HG03159 (cell line): ENCODE measurements at regions not wholly inside any gene's neighbourhood (a gene's known extent, or its start where the extent isn't known, plus 50 kb on each side); places are given as distances from the start of the nearest gene placed in this dataset.
"Not testable (repeated sequence)": the region's sequence is repeated elsewhere in the genome, so short reads cannot be mapped to it uniquely, and the experiment has no call there.

Experiments used
- ATAC-seq: cut with Tn5 transposase; IDR thresholded peaks from one replicate; pipeline ENCODE4 v1.9.1; 2021; ENCODE audit warnings: mild to moderate bottlenecking, moderate library complexity; ENCODE audit not compliant: unreplicated experiment

DNA sequence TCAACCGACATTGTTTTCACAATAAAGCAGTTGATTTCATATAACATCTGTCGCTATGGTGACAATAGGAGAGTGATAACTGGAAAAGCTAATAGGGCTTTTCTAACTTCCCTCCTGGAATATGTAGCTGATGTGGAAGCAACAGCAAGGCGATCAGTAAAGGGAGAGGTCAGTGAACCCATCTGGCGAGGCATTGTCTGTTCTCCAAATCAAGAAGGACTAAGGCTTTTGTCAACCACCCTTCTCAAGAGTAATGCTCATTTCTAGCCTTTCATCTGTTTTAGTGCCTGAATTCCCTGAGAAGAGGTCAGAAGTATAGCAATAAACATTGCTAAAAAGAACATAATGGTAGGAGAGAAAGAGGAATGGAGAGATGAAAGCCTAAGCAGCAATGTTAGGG is 201.3 kb downstream of the AKAP7 start:
- ATAC-seq = no peak

DNA sequence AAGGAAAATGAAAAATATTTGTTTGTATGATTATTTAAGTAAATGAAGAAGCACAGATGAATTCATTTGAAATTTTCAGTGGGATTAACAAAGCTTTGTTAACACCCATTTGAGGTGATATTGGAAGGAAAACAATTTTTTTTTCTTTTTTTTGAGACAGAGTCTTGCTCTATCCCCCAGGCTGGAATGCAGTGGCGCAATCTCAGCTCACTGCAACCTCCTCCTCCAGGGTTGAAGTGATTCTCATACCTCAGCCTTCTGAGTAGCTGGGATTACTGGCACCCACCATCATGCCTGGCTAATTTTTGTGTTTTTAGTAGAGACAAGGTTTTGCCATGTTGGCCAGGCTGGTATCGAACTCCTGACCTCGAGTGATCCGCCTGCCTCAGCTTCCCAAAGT is 211.6 kb downstream of the AKAP7 start:
- ATAC-seq = not testable (repeated sequence)

DNA sequence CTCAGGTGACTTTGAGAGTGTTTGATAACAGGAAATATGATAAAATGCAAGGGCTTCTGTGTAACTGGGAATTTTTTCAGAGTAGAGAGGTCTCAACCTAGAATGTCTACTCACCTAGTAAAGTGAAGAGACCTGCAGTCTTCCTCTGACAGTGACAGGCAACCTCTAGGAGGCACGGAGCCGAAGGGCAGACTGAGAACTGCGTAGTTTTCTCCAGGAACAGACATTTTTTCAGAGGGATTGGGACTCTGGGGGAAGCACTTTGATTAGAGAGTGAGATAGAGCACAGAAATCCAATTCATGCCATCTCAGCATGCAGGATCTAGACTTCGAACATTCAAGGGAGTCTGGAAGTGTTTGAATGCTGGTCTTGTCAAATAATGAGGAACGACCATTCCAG is 213.3 kb downstream of the AKAP7 start:
- ATAC-seq = no peak

DNA sequence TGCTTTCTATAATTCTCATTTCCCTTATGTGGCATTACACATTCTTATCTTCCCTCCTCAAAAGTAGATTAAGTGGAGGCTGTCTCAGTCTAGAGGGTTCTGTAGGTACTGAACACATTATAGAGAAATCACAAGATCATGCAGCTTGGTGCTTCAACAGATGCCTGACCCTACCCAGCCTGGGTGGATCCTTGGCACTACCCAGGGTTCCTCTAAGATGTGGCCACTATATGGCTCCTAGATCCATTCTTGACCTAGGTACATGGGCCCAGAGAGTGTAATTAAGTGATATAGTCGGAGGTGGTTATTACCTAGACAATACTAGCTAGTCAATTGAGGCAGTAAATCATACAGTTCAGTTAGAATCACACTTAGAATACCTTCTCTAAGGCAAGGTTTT is 213.9 kb downstream of the AKAP7 start:
- ATAC-seq = no peak

DNA sequence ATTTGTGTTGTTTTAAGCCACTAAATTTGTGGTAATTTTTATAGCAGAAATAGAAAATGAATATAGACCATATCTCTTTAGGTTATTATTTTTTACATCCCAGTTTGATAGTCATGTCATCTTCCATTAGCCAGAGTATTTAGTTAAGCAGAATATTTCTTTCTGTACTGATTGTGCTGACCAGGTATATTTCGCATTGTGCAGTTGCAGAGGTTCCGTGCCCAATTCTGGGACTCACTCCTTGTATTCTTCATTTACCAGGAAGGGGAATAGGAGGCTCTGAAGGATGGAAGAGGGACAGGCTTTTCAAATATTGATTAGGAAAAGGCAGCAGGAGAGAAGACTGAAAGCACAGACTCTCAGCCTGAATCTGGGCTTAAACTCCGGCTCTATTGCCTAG is 217.8 kb downstream of the AKAP7 start:
- no peak for ATAC-seq

DNA sequence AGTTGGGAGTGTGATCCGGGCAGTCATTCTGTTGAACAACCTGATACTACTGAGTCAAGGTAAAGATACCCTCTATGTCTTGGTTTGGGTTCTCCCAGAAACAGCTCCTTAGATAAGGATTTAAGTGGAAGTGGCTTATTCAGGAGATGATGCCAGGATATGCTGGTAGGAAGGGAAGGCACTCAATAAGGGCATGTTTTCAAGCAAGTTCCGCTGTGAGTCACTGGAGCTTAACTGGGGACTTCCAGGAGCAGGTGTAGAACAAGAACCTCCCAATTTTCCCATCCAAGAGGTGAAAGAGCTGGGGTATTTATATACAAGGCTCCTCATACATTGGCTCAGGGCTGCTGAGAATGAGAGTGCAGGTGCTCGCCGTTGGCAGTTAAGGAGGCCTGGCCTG is 218.6 kb downstream of the AKAP7 start:
- no peak for ATAC-seq

DNA sequence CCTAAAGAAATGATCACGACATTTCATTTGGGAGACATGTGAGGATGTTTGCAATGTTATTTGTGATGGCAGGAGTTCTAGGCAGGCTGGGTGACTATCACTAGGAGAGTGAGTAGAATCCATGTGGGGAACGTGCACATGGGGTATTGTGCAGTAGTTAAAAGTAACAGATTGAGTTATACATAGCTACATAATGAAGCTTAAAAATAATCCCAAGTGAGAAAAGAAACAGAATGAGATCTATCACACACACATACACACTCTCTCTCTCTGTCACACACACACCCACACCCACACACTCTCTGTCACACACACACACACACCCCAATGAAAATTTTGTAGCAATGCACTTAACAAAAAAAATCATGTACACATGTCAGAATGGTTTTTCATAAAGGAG is 218.7 kb upstream of the ARG1 start:
- no peak for ATAC-seq

DNA sequence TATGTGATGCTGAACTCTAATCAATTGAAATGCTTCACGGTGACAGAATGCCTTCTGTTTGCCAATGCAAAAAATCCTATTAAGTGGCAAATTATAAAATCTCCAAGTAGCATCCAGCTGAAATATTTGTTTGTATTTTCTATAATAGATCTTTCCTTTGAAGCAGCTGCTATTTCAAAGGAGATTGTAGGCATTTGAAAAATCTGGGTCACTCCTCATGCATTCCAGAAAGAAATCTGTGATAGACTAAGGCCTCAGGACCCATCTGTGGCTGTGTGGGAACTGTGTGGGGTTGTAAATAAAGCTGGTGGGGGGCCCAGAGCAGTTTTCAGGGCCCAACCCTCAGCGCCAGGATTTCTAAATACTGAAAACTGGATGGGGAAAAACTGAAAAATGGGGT is 216.9 kb upstream of the ARG1 start:
- no peak for ATAC-seq

DNA sequence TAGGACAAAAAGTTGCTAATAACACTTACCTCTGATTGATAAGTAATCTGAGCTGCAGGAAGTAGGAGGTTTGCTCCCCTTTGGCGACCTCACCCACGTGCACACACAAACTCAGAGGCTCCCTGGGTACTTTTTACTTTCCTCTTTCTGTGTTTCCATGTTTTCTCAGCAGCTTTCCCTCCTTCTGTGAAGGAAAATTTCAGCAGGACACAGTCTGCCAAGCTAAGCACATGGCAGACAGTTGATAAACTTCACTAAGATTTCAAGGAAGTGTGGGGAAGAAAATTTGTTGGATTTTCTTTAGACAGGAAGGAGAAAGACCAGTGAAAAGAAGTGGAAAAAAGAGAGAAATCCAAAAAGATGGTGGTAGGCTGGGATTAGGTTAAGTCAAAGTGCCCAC is 215.5 kb upstream of the ARG1 start:
- ATAC-seq = no peak

DNA sequence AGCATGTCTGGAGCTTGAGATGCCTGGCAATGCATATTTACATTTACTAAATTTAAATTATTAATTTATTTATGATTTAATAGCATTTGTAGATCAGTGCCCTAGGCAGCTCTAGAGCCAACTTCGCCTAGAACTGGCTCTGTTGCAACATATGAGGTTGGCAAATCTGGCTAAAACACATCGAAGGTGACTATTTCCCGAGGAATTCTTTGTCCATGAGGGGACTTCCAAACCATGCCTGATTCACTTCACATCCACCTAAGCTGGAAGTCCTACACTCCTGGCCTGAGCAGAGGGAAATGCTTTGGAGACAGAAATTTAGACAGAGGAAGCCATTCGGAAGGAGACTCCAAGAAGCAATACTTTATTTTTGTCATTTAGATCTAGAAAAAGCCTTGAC is 211.0 kb upstream of the ARG1 start:
- no peak for ATAC-seq

DNA sequence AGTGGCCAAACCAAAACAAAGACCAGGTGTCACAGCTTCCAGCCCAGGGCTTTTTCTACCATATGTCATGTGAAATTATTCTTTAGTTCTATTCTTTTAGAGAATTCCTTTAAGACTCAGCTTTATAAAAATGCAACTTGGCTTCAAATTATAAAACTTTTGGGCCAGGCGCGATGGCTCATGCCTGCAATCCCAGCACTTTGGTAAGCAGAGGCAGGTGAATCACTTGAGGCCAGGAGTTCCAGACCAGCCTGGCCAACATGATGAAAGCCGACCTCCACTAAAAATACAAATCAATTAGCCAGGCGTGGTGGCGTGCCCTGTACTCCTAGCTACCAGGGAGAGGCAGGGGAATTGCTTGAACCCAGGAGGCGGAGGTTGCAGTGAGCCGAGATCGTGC is 210.3 kb upstream of the ARG1 start:
- ATAC-seq = no peak

DNA sequence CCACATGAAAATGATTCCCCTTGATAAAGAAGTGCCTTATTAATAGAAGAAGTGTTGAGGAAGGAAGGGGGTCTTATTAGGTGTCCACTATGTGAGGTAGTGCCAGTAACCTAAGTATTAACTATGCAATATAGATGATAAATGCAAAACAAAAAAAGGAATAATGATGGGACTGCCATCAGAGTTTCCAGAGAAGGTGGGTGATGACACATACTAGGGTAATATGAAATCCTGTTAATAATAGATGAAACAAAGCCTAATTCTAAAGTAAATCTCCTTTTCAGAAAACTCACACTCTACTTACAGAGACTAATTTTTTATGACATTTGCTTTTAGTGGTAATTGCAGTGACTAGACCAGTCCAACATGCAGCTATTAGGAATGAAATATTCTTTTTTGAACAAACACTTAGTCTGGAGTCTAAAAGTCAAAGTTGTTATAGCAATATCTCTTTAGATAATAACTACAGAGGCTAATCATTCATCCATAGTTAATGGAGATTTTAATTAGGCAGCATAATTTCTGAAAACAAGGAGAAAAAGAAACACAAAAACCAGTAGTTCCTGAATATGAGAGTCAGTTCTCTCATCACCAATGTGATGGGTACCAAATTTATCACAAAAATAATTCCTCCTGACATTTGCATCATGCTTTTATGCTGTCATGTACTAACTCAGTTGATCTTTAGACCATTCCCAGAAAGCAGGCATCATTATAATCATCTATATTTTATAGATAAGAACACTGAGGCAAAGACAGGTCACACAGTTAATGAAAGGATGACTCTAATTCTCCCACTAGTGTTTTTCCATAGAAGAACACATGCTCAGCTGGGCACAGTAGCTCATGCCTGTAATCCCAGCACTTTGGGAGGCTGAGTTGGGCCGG is 208.8 kb upstream of the ARG1 start:
- ATAC-seq = no peak

DNA sequence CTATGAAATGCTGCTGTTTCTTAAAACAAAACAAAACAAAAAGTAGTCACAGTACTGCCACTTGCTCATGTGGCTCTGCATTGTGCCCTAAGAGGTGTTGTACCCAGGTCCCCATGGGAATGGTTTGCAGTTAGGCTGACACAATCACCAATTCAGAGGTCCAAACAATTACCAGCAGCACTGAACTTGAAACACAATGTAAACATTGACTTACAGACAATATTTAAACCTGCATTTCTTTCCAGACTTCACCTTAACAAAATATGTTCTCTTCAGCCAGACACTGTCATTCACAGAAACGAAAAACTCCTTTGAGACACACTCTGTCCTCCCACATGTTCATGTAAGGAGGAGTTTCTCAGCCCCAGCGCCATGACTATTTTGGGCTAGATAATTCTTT is 206.8 kb upstream of the ARG1 start:
- ATAC-seq = no peak

DNA sequence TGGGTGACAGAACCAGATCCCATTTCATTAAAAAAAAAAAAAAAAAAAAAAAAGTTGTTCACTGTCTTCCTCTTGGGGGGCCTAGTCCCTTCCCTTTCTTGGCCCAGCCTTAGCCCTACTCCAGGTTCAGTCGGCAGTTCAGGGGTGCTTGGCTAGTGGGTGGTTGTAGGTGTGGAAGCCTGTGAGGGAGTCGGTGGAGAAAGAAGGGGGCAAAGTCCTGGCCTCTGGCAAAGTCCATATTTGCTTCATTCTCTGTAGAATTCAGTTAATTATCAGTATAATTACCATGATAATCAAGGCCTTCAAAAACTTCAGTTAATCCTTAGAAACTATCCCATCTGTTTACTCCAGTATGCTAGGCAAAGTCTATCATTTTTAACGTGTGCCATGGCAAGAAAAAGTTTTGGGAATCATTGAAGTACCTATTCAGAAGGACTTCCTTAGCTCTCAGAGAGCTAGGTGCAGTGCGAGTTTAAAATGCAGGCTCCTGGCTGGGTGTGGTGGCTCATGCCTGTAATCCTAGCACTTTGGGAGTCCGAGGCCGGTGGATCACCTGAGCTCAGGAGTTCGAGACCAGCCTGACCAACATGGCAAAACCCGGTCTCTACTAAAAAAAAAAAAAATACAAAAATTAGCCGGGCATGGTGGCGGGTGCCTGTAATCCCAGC is 205.7 kb upstream of the ARG1 start:
- no peak for ATAC-seq

DNA sequence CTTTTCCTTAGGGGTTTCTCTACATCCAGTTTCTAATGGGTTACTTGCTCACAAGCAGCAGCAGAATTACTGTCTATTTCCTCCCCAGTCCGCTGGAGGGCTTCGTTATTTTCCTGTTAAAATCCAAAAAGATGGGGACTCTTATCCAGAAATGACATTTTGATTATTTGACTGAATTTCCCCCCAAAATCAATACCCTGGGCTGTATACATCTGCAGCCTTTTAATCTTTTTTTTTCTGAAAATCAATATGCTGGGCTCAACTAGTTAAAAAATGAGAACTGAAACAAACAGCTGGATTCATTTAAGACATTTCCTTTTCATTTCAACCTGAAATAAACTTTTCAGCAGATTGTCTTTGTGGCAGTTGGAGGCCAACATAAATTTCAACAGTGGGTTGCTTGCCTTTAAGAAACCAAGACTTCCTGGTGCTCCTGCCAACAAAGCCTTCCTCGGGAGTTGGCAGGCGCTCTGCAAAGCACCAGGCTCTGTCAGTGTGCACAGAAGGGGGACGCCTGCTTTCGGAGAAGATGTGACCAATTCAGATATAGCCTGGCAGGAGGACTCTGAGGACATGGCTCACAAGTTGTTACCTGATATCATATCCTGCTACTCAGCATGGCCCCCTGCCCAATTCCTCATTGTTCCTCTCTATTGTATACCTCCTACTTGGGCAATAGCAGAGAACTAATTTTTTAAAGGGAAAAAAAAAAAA is 204.7 kb upstream of the ARG1 start:
- peak; percentile 86 for ATAC-seq

DNA sequence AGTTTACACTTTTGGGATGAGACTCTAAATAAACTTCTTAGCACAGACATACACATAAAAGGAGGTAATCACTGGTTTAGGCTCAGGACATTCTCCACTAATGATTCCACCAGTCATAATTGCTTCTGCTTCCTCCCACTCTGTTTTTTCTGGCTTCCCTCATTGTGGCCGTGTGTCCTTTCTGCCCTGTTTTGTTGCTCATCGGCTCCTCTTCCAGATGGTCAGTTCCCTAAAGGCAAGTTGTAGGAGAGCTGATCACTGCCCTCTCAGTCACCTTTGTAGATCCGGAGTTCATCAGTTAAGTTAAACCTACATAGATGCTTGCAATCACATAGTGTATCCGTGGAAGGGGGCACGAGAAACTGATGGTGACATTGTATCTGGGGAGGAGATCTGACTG is 200.5 kb upstream of the ARG1 start:
- ATAC-seq = no peak

DNA sequence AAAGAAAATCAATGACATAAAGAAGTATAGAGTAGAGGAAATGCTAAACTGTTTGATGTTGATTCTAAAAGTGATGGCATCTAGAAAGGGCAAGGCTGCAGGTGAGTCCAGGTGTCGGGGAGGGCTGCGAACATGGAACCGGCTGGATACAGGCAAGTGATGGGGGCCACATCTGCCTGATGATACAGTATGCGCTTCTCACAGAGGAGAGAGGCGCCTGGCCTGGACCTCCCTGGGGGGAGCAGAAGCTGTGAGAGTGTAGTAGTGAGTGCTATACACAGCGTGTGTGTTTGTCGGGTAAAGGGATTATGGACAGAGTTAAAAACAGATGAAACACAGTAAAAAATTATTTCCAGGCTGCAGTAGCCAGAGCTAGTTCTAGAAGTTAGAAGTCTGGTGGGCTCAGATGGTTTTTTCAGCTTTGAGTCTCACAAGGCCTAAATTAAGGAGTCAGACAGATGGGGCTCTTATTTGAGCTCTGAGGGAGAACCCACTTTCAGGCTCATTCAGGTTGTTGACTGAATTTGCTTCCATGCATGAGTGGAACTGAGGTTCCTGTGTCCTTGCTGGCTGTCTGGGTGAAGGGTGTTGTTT is 195.8 kb upstream of the ARG1 start:
- no peak for ATAC-seq

DNA sequence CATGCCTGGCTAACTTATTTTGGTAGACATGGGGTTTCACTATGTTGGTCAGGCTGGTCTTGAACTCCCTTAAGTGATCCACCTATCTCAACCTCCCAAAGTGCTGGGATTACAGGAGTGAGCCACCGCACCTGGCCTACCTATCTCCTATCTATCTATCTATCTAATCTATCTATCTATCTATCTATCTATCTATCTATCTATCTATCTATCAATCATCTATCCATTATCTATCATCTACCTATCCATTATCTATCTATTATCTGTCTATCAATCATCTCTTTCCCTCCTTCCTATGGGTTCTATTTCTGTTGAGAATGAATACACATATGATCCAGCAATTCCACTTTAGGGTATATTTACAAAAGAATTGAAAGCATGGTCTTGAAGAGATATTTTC is 194.2 kb upstream of the ARG1 start:
- ATAC-seq = no peak

DNA sequence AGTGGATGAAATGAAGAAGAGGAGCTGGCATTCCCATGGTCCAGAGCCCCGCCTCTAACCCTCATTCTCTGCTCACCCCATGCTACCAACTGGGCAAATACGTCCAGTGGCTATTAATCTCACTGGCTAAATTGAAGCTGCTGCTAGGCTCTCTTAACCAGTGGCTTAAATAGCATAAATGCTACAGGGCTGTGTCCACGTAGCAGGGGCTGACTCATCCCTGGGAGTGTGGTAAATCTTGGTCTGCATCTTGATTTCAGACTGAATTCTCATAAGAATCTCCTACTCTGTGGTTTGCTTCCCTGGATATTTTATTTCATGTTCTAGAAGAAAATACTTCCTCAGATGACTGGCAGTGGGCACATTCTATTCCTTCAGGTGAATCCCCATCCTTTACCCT is 193.1 kb upstream of the ARG1 start:
- no peak for ATAC-seq

DNA sequence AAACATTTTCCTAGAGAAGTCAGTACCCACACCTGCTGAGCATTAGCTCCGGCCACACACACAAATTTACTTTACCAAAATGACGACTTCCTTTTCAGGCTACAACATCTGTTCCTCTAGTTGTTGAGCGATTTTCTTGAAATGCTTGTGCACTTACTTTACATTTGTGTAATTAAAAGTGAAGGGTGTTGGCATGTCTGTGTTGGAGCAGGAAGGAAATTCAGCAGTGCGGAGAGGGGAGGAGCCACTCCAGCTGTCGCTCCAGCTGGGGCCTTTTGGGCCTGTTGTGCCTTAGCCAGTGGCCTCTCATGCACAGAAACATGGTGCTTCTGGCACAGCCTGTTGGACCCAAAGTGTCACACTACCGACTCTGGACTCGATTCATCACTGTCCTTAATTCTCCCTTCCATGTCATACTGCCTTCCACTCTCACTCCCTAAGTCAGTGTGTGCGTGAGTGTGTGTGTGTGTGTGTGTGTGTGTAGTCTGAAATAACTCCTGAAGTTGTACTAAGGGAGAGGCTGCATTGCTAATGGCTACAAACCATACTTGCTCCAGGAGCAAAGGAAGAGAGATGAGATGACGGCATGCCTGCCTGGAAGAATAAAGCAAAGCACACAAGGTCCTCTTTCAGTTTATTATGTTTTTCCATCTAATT is 191.8 kb upstream of the ARG1 start:
- ATAC-seq = no peak

DNA sequence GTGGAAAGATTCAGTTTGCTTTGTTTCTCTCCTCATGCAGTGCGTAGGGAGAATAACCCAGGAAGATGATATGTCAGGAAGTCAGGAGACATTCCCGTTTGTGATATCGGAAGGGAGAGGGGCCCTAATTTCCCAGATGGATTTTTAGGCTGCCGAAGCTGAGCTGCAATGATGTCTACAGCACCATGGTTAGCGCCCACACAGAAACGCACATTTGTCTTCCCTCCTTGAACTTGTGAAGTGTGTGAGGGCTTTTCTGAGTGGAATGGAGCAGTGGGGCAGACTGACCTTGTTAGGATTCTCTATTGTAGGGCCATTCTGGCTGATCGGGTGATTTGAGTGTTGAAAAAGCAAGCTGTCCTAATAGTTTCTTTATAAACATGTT is 191.3 kb upstream of the ARG1 start:
- ATAC-seq = no peak
